Renal cortical epithelial cell (primary cell): ENCODE measurements at regions not wholly inside any gene's neighbourhood (a gene's known extent, or its start where the extent isn't known, plus 50 kb on each side); places are given as distances from the start of the nearest gene placed in this dataset.
A peak's percentile ranks its signal among the peaks of the same experiment; 100 is the strongest.

Experiments
- DNase-seq: peaks from one replicate; pipeline ENCODE4 v3.0.0-alpha.2; 2011; ENCODE audit warnings: low read depth

- DNase-seq = no peak
Observed at GRCh38 chr12:90030726-90031125, 322.1 kb upstream of the ATP2B1 start.

- no peak for DNase-seq
Observed at GRCh38 chr12:90029317-90029716, 320.7 kb upstream of the ATP2B1 start.

- peak; percentile 13 for DNase-seq
Observed at GRCh38 chr12:90028635-90029051, 320.0 kb upstream of the ATP2B1 start.

- DNase-seq = peak; percentile 23
Observed at GRCh38 chr12:90027889-90028634, 319.4 kb upstream of the ATP2B1 start.

- no peak for DNase-seq
Observed at GRCh38 chr12:90027041-90027440, 318.4 kb upstream of the ATP2B1 start.

GRCh38 chr12:90026516-90026915 is 317.9 kb upstream of the ATP2B1 start:
- no peak for DNase-seq

- peak; percentile 18 for DNase-seq
Observed at GRCh38 chr12:90024262-90024661, 315.6 kb upstream of the ATP2B1 start.

GRCh38 chr12:90023207-90023900 is 314.7 kb upstream of the ATP2B1 start:
- DNase-seq = no peak

- DNase-seq = no peak
Observed at GRCh38 chr12:90021795-90022440, 313.3 kb upstream of the ATP2B1 start.

GRCh38 chr12:90020881-90021280 is 312.2 kb upstream of the ATP2B1 start:
- no peak for DNase-seq

GRCh38 chr12:90020436-90020835 is 311.8 kb upstream of the ATP2B1 start:
- DNase-seq = no peak

- DNase-seq = no peak
Observed at GRCh38 chr12:90020014-90020413, 311.4 kb upstream of the ATP2B1 start.

- no peak for DNase-seq
Observed at GRCh38 chr12:90017316-90017715, 308.7 kb upstream of the ATP2B1 start.

GRCh38 chr12:90015228-90015627 is 306.6 kb upstream of the ATP2B1 start:
- DNase-seq = no peak

- no peak for DNase-seq
Observed at GRCh38 chr12:90013409-90013808, 304.8 kb upstream of the ATP2B1 start.

- no peak for DNase-seq
Observed at GRCh38 chr12:90010089-90010488, 301.5 kb upstream of the ATP2B1 start.

- no peak for DNase-seq
Observed at GRCh38 chr12:90008277-90008676, 299.6 kb upstream of the ATP2B1 start.

GRCh38 chr12:90004319-90005074 is 295.9 kb upstream of the ATP2B1 start:
- no peak for DNase-seq

GRCh38 chr12:90003688-90004087 is 295.1 kb upstream of the ATP2B1 start:
- no peak for DNase-seq

GRCh38 chr12:90000721-90001120 is 292.1 kb upstream of the ATP2B1 start:
- no peak for DNase-seq

GRCh38 chr12:89999699-90000505 is 291.3 kb upstream of the ATP2B1 start:
- no peak for DNase-seq
